ENCODE measurements at regions not wholly inside any gene's neighbourhood (a gene's known extent, or its start where the extent isn't known, plus 50 kb on each side); places are given as distances from the start of the nearest gene placed in this dataset.

GRCh38 chr3:176119826-176120225 lies 1077.5 kb downstream of the TBL1XR1 start:
- H3K36me3 ChIP-seq (ENCODE audit: control insufficient read depth in 2 of 2, extremely low read depth in 1 of 2, insufficient read depth in 2 of 2, low read length in 2 of 2): no peaks in the 10 kb centered on the region
- no peaks in the 10 kb centered on the region for H3K9me3 ChIP-seq (ENCODE audit: control insufficient read depth, low read depth, low read length)
- DNase-seq (ENCODE audit: low read depth, low spot score): no peak
- H3K9ac ChIP-seq (ENCODE audit: control insufficient read depth, extremely low read depth, insufficient read depth, low read length): no peak overlapping the region
- H3K27me3 ChIP-seq (ENCODE audit: control insufficient read depth, extremely low read depth, insufficient read depth, low read length): no peaks in the 10 kb centered on the region
- no peak overlapping the region for H2AFZ ChIP-seq (ENCODE audit: control insufficient read depth, low read length)
- dilution Hi-C loops (cut with MboI; ENCODE audit: extremely low pct_ligation_motif_present, low sequenced_read_pairs): no loop called here
- FAIRE-seq: no peak
- H3K27ac ChIP-seq (ENCODE audit: control insufficient read depth, insufficient read depth, low read length): no peak overlapping the region
- no peaks in the 10 kb centered on the region for H3K79me2 ChIP-seq (ENCODE audit: control insufficient read depth, insufficient read depth, low read length)
- TF ChIP-seq EZH2 (IDR thresholded peaks at IDR 0.05; ENCODE audit: low read length): no peak
- no peak for TF ChIP-seq CTCF (optimal IDR thresholded peaks at IDR 0.05 in 1 of 3, IDR thresholded peaks at IDR 0.05 in 1 of 3, conservative IDR thresholded peaks at IDR 0.05 in 1 of 3; ENCODE audit: extremely low read depth in 1 of 3, insufficient read depth in 2 of 3, low read length in 3 of 3)
- no peaks in the 10 kb centered on the region for H3K9me1 ChIP-seq (ENCODE audit: control insufficient read depth, extremely low read depth, insufficient read depth, low read length)
- no peaks in the 10 kb centered on the region for H4K20me1 ChIP-seq (ENCODE audit: control insufficient read depth, extremely low read depth, insufficient read depth, low read length)
- H3K4me1 ChIP-seq (ENCODE audit: control insufficient read depth, extremely low read depth, insufficient read depth, low read length): no peaks in the 10 kb centered on the region
- no peak overlapping the region for H3K4me3 ChIP-seq (ENCODE audit: control insufficient read depth in 2 of 3, extremely low read depth in 1 of 3, insufficient read depth in 2 of 3, low read depth in 1 of 3, low read length in 3 of 3)
- H3K4me2 ChIP-seq (ENCODE audit: control insufficient read depth, extremely low read depth, insufficient read depth, low read depth, low read length): no peak overlapping the region

- Histone ChIP-seq H3K27me3 (ENCODE audit: control insufficient read depth, extremely low read depth, insufficient read depth, low read length) (no peaks in the 10 kb centered on the region), H2AFZ (ENCODE audit: control insufficient read depth, low read length) (no peak overlapping the region), H3K4me1 (ENCODE audit: control insufficient read depth, extremely low read depth, insufficient read depth, low read length) (no peaks in the 10 kb centered on the region), H3K4me2 (ENCODE audit: control insufficient read depth, extremely low read depth, insufficient read depth, low read depth, low read length) (no peak overlapping the region), H4K20me1 (ENCODE audit: control insufficient read depth, extremely low read depth, insufficient read depth, low read length) (no peaks in the 10 kb centered on the region), H3K4me3 (ENCODE audit: control insufficient read depth in 2 of 3, extremely low read depth in 1 of 3, insufficient read depth in 2 of 3, low read depth in 1 of 3, low read length in 3 of 3) (no peak overlapping the region), H3K27ac (ENCODE audit: control insufficient read depth, insufficient read depth, low read length) (no peak overlapping the region), H3K9ac (ENCODE audit: control insufficient read depth, extremely low read depth, insufficient read depth, low read length) (no peak overlapping the region), H3K79me2 (ENCODE audit: control insufficient read depth, insufficient read depth, low read length) (no peaks in the 10 kb centered on the region), H3K9me3 (ENCODE audit: control insufficient read depth, low read depth, low read length) (no peaks in the 10 kb centered on the region), H3K9me1 (ENCODE audit: control insufficient read depth, extremely low read depth, insufficient read depth, low read length) (no peaks in the 10 kb centered on the region), H3K36me3 (ENCODE audit: control insufficient read depth in 2 of 2, extremely low read depth in 1 of 2, insufficient read depth in 2 of 2, low read length in 2 of 2) (no peaks in the 10 kb centered on the region)
- dilution Hi-C loops (cut with MboI; ENCODE audit: extremely low pct_ligation_motif_present, low sequenced_read_pairs): no loop called here
- FAIRE-seq (no peak), DNase-seq (ENCODE audit: low read depth, low spot score) (no peak)
- no peak for TF ChIP-seq CTCF (optimal IDR thresholded peaks at IDR 0.05 in 1 of 3, IDR thresholded peaks at IDR 0.05 in 1 of 3, conservative IDR thresholded peaks at IDR 0.05 in 1 of 3; ENCODE audit: extremely low read depth in 1 of 3, insufficient read depth in 2 of 3, low read length in 3 of 3)
- TF ChIP-seq EZH2 (IDR thresholded peaks at IDR 0.05; ENCODE audit: low read length): no peak
Observed at GRCh38 chr3:176106380-176106779, 1090.9 kb downstream of the TBL1XR1 start.
